NCI-H1417 treated with DMSO at 0.1 percent for 48 hours (cell line): ENCODE measurements at regions not wholly inside any gene's neighbourhood (a gene's known extent, or its start where the extent isn't known, plus 50 kb on each side); places are given as distances from the start of the nearest gene placed in this dataset.

ENCODE experiments used
- DNase-seq: peaks from one replicate; lab custom pipeline; 2025; lab: John Stamatoyannopoulos, UW

- DNase-seq: no peak
Measured at GRCh38 chr18:10314066-10314465, 140.4 kb upstream of the APCDD1 start.

- no peak for DNase-seq
Measured at GRCh38 chr18:10315522-10315921, 138.9 kb upstream of the APCDD1 start.

- DNase-seq: no peak
Measured at GRCh38 chr18:10316778-10317177, 137.7 kb upstream of the APCDD1 start.

- DNase-seq: no peak
Measured at GRCh38 chr18:10317864-10318690, 136.4 kb upstream of the APCDD1 start.

DNA sequence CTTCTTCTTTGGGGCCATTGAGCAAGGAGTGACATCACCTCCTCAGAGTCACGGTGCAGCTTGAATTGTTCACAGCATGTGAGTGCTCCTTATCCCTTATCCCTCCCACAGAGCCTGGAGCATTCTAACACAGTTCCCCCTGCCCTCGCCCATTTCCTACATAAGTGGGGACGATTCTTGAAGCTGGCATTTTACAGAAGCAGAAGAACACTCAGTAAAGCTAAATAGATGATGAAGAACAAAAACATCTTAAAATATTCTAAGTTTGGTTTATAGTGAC lies 135.8 kb upstream of the APCDD1 start:
- DNase-seq: no peak

GRCh38 chr18:10319026-10319425 lies 135.4 kb upstream of the APCDD1 start:
- no peak for DNase-seq

DNA sequence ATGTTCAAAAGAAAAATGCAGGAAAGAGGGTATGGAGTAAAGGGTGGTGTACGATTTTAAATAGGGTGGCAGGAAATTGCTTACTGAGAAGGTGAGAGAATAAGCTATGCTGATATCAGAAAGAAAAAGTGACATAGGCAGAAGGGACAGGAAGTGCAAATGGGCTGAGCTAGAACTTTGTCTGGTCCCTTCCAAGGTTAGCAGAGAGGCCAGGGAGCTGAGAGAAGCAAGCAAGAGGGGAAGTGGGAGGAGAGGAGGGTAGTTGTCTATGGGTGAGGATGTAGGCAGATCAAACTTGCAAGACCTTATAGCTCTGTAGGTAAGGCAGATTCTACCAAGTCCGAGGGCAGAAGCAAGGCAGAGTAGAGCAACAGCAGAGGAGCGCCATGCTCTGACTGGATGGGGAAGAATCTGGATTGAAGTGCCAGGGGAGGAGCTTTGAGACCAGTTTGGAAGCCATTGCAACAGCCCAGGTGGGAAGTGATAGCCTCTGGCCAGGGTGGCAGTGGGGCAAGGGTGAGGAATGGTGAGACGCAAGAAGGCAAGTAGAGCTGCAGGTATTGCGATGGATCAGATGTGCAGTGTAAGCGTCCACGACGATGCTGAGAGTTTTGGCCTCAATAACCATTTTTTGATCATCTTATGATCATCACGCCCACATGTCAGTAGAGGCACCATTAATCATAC lies 134.4 kb upstream of the APCDD1 start:
- DNase-seq: no peak

DNA sequence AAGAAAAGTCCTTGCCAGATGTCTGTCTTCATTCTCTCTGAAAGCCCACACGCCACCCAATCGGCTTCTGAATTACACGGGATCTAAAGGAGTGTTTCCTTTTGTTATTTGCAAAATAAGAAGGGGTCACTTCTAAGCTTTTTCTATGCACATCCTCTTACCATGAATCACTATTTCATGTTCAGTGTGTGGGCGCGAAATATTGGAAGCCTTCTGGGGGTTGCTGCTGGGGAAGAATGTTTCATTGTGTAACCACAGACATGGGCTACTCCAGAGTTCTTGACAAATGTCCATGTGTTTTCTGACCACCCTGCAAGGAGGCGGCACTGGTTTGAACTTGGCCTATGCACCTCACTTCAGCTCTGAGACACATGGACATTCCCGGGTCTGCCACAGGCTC lies 133.6 kb upstream of the APCDD1 start:
- no peak for DNase-seq

DNA sequence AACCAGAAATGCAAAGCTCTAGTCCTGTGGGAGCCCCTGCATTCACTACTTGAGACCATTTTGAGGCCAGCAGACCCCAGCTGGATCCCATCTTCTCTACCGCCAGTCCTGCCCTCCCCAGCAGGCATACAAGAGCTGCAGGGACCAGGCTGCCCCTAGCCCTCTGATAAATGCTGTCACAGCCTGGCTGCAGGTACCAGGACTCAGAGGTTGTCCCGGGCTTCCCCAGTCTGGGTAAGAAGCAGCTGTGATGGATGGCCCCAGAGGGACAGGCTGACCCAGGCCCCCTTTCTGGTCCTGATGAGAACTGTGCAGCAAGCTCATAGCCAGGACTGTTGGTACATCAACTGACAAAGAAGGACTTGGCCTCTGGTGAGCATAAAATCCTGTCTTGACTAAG lies 132.9 kb upstream of the APCDD1 start:
- no peak for DNase-seq

DNA sequence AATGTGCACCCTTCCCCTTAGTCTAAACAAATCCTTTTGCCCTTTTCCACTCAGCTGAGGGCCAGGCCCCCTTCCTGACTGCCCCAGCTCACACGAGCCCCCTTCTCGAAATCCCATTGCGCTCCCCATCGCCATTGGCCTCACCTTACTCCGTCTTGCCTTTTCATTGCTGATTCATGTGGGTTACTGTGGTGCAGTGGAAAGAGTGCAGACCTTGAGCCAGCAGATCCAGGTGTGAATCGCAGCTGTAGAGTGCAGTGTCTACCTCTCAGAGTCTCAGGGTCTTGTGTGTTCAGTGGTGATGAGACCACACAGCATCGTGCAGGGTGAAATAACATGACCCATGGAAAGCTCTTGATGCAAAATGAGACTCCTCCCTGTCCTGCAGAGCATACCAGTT lies 132.4 kb upstream of the APCDD1 start:
- no peak for DNase-seq

- DNase-seq: no peak
Measured at GRCh38 chr18:10322435-10322834, 132.0 kb upstream of the APCDD1 start.

DNA sequence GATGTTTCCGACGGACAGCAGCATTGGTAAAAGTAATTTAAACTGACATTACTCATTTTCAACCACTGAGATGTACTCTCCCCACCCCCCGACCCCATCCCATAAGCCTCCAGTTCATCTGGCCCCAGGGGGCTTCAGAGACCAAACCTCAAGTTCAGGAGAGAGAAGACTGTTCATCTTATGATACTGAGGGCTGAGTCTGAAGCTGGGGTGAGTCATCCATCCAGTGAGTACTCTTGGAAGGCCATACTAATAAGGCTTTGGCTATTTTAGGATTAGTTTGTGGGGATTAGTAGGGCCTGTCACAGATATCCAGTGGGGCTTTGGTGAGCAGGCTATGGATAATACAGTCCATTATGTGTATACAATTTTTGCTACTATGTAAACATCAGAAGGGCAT lies 125.3 kb upstream of the APCDD1 start:
- no peak for DNase-seq

DNA sequence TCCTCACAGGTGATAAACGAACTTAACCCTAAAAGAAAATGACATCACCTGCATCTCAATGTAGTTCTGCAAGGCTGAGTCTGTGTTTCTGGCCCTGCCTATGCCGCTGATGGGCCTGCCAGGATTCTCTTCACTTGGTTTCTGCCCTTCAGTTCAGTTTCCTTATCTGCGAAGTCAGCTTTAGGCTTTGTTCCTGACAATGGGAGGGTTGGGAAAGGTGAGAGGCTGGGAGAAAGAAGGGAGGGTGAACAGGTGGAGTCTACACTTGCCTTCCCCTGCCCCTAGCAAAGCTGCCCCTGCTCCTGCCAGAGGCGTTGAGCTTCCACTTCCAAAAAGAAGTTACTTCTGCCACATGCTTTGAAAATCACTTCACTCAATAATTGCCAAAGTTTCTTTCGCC lies 124.0 kb upstream of the APCDD1 start:
- DNase-seq: no peak

- no peak for DNase-seq
Measured at GRCh38 chr18:10332452-10332851, 122.0 kb upstream of the APCDD1 start.

GRCh38 chr18:10336749-10337350 lies 117.6 kb upstream of the APCDD1 start:
- no peak for DNase-seq

- DNase-seq: no peak
Measured at GRCh38 chr18:10340821-10341220, 113.6 kb upstream of the APCDD1 start.

DNA sequence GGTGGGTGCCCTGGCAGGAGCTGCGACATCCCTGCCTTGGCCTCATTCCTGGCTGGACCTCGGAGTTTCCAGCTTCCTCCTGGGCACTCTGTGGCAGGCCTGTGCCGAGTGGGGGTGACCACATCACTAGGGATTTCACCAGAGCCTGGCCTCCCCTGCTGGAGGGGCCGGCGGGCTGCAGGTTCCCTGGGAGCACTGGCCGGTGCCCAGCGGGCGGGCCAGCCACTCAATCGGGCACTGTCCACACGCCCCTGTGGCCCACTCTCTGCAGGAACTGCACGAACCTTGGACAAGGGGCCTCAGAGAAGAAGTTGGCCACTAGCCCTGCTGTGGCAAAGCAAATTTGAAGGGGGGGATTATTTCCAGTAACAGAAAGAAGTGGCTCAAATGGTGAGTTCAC lies 110.7 kb upstream of the APCDD1 start:
- no peak for DNase-seq

- no peak for DNase-seq
Measured at GRCh38 chr18:10346749-10347415, 107.6 kb upstream of the APCDD1 start.

GRCh38 chr18:10349561-10349960 lies 104.9 kb upstream of the APCDD1 start:
- no peak for DNase-seq

DNA sequence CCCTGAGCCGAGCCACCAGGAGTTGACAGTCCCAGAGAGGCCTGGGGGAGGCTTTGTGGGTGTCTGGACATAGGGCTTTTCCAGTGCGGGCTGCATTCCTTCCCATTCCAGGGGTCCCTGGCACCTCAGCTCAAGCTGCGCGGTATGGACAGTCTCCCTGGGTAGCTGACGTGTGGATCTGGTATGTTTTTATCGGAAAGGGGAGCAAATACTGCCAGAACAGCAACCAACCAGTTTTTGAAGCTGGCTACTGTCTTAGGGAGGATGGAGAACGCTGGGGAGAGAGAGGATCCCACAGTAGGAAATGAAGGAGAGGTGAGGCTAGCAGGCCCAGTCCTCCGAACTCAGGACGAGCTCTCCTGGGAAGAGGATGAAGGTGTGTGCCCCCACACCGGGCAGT lies 103.8 kb upstream of the APCDD1 start:
- no peak for DNase-seq

DNA sequence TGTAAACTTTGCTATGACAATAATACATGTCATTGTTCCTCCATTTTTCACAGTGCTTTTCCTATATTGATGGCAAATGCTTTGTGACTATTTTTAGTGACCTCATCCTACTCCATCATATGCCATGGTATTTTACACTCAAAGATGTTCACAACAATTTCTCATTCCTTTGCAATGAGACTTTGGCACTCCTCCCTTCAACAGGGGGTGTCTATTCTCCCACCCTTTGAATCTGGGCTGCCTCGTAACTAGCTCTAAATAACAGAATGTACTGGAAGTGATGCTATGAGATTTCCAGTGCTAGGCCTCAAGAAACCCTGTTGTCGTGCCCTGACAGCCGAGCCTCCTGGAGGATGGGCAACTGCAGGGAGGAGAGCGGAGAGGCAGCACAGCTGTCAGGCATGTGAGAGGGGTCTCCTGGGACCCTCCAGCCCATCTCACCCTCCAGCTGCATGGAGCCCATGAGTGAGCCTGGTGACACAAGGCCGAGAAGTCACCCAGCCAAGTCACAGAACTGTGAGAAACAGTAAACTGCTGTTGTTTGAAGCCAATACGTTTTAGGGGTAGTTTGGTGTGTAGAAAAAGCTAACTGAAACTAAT lies 103.1 kb upstream of the APCDD1 start:
- DNase-seq: no peak

- DNase-seq: no peak
Measured at GRCh38 chr18:10351858-10352257, 102.6 kb upstream of the APCDD1 start.

- DNase-seq: no peak
Measured at GRCh38 chr18:10352671-10353070, 101.8 kb upstream of the APCDD1 start.
